ENCODE measurements at regions not wholly inside any gene's neighbourhood (a gene's known extent, or its start where the extent isn't known, plus 50 kb on each side); places are given as distances from the start of the nearest gene placed in this dataset.

DNA sequence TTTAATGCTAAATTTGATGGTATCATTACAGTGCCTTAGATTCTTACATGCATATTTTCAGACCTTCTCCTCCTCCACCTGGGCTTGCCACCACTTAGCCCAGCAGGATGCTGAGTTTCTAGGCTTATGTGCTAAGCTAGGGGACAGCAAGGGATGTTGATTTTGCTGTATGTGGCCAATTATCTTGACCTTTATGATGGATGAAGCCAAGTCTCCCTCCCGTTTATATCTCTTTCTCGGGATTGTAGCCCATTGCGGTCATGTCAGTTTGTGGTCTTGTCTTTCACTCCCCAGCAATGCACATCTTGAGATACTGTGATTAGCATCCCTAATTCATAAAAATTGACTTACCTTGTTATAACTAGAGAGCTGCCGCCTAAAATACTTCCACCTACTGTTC is 278.7 kb upstream of the SOX2 start:
- ChIA-PET POLR2A (no interaction called here), CTCF (interaction anchor here (1.5 kb wide), 1 partner anchor 106 kb away, joined by 3 read pairs; no protein-coding TSS in a partner anchor)
- Histone ChIP-seq H3K27ac (ENCODE audit: extremely low read depth, low read depth, low read length) (no peak overlapping the region), H3K9me3 (ENCODE audit: control insufficient read depth, insufficient read depth, low read depth, low read length) (no peaks in the 10 kb centered on the region), H3K4me1 (ENCODE audit: control insufficient read depth, insufficient read depth, low read length) (no peaks in the 10 kb centered on the region), H3K4me3 (ENCODE audit: low read depth, low read length) (no peak overlapping the region), H3K36me3 (ENCODE audit: control insufficient read depth in 2 of 2, insufficient read depth in 1 of 2, low read length in 2 of 2) (no peaks in the 10 kb centered on the region)
- peak; percentile 66 for TF ChIP-seq ZIC2 (tag by site-specific recombination; IDR thresholded peaks at IDR 0.05)
- TF ChIP-seq WT1 (tag by site-specific recombination; IDR thresholded peaks at IDR 0.05): peak; percentile 89
- TF ChIP-seq BCL11B (tag by site-specific recombination; IDR thresholded peaks at IDR 0.05; ENCODE audit: low read depth): no peak
- TF ChIP-seq ZNF292 (tag by site-specific recombination; IDR thresholded peaks at IDR 0.05; ENCODE audit: borderline replicate concordance, low read depth): no peak
- TF ChIP-seq HOXD13 (CRISPR knock-in tag; IDR thresholded peaks at IDR 0.05; ENCODE audit: borderline replicate concordance): no peak
- TF ChIP-seq, protein P1, sequence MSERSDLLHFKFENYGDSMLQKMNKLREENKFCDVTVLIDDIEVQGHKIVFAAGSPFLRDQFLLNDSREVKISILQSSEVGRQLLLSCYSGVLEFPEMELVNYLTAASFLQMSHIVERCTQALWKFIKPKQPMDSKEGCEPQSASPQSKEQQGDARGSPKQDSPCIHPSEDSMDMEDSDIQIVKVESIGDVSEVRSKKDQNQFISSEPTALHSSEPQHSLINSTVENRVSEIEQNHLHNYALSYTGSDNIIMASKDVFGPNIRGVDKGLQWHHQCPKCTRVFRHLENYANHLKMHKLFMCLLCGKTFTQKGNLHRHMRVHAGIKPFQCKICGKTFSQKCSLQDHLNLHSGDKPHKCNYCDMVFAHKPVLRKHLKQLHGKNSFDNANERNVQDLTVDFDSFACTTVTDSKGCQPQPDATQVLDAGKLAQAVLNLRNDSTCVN (tag by site-specific recombination; optimal IDR thresholded peaks at IDR 0.05): no peak

DNA sequence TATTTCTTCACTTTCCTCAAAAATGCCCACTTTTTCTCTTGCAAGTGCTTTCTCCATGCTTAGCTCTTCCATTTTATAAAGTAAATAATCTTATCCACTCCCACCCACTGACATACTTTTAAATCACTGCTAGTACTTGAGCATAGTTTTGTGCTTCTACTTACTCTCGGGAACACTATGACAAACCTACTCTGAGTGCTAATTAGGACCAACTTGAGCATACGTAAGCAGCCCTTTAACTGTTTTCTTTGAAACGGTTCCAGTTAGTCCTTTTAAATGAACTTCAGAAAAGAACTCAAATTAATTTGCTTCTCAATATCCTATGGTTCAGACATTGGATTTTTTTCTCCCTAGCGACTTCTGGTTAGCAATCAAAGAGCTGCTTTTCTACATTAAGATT is 280.0 kb upstream of the SOX2 start:
- ChIA-PET POLR2A (no interaction called here), CTCF (no interaction called here)
- H3K4me3 ChIP-seq (ENCODE audit: low read depth, low read length): no peak overlapping the region
- no peak overlapping the region for H3K27ac ChIP-seq (ENCODE audit: extremely low read depth, low read depth, low read length)
- H3K4me1 ChIP-seq (ENCODE audit: control insufficient read depth, insufficient read depth, low read length): no peaks in the 10 kb centered on the region
- H3K36me3 ChIP-seq (ENCODE audit: control insufficient read depth in 2 of 2, insufficient read depth in 1 of 2, low read length in 2 of 2): no peaks in the 10 kb centered on the region
- no peaks in the 10 kb centered on the region for H3K9me3 ChIP-seq (ENCODE audit: control insufficient read depth, insufficient read depth, low read depth, low read length)
- TF ChIP-seq, protein P2, sequence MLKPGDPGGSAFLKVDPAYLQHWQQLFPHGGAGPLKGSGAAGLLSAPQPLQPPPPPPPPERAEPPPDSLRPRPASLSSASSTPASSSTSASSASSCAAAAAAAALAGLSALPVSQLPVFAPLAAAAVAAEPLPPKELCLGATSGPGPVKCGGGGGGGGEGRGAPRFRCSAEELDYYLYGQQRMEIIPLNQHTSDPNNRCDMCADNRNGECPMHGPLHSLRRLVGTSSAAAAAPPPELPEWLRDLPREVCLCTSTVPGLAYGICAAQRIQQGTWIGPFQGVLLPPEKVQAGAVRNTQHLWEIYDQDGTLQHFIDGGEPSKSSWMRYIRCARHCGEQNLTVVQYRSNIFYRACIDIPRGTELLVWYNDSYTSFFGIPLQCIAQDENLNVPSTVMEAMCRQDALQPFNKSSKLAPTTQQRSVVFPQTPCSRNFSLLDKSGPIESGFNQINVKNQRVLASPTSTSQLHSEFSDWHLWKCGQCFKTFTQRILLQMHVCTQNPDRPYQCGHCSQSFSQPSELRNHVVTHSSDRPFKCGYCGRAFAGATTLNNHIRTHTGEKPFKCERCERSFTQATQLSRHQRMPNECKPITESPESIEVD (tag by site-specific recombination; IDR thresholded peaks at IDR 0.05): 0 out of 2 replicates have a peak, but pooled peaks have one; percentile 17
- TF ChIP-seq ZSCAN16 (tag by site-specific recombination; IDR thresholded peaks at IDR 0.05) (no peak), ZFHX2 (tag by site-specific recombination; conservative IDR thresholded peaks at IDR 0.05) (no peak), KLF10 (tag by site-specific recombination; IDR thresholded peaks at IDR 0.05) (no peak), ZNF571 (tag by site-specific recombination; IDR thresholded peaks at IDR 0.05) (no peak), ZNF777 (tag by site-specific recombination; IDR thresholded peaks at IDR 0.05; ENCODE audit: borderline replicate concordance) (no peak), WT1 (tag by site-specific recombination; IDR thresholded peaks at IDR 0.05) (peak; percentile 41; the same call in 1 of the 2 replicates)

DNA sequence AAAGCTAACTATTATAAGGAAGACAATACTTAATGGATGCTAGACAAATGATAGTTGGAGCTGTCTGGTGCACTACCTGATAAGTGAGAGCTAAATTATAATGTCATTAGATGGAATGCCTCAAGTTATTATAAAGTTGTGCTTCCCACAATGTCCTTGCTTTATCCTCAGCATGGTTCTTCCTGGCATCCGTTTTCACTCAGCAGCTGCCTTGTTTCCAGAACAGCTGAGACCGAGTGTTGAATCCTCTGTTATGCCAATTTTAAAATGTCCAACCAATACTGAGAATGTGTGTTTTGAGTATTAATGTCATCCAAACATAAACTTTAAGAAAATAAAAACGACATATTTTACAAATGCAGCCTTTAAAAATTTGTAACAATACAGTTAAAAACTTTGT is 286.7 kb upstream of the SOX2 start:
- ChIA-PET CTCF (no interaction called here), POLR2A (no interaction called here)
- H3K27ac ChIP-seq (ENCODE audit: extremely low read depth, low read depth, low read length): no peak overlapping the region
- no peaks in the 10 kb centered on the region for H3K9me3 ChIP-seq (ENCODE audit: control insufficient read depth, insufficient read depth, low read depth, low read length)
- H3K36me3 ChIP-seq (ENCODE audit: control insufficient read depth in 2 of 2, insufficient read depth in 1 of 2, low read length in 2 of 2): no peaks in the 10 kb centered on the region
- H3K4me3 ChIP-seq (ENCODE audit: low read depth, low read length): no peak overlapping the region
- TF ChIP-seq ZNF404 (tag by site-specific recombination; IDR thresholded peaks at IDR 0.05): no peak
- no peak for TF ChIP-seq BCL11B (tag by site-specific recombination; IDR thresholded peaks at IDR 0.05; ENCODE audit: low read depth)
- TF ChIP-seq ZNF596 (tag by site-specific recombination; IDR thresholded peaks at IDR 0.05): no peak
- no peak for TF ChIP-seq MYNN (tag by site-specific recombination; IDR thresholded peaks at IDR 0.05; ENCODE audit: borderline replicate concordance)
- no peak for TF ChIP-seq SCRT2 (tag by site-specific recombination; IDR thresholded peaks at IDR 0.05)
- no peak for TF ChIP-seq ZNF792 (tag by site-specific recombination; IDR thresholded peaks at IDR 0.05)
- TF ChIP-seq ZNF266 (tag by site-specific recombination; IDR thresholded peaks at IDR 0.05; ENCODE audit: low read depth): no peak
- no peak for TF ChIP-seq ZBTB7A (tag by site-specific recombination; IDR thresholded peaks at IDR 0.05; ENCODE audit: low read depth)
- TF ChIP-seq ZNF629 (tag by site-specific recombination; IDR thresholded peaks at IDR 0.05): no peak
- no peaks in the 10 kb centered on the region for H3K4me1 ChIP-seq (ENCODE audit: control insufficient read depth, insufficient read depth, low read length)

Data from HEK293 (cell line).